HG02943 (cell line): ENCODE measurements at regions not wholly inside any gene's neighbourhood (a gene's known extent, or its start where the extent isn't known, plus 50 kb on each side); places are given as distances from the start of the nearest gene placed in this dataset.
"Not testable (repeated sequence)": the region's sequence is repeated elsewhere in the genome, so short reads cannot be mapped to it uniquely, and the experiment has no call there.

Experiments
- ATAC-seq: cut with Tn5 transposase; IDR thresholded peaks from one replicate; pipeline ENCODE4 v1.9.1; 2021; ENCODE audit warnings: mild to moderate bottlenecking, low read depth, moderate library complexity; ENCODE audit not compliant: unreplicated experiment

- no peak for ATAC-seq
Measured at GRCh38 chr18:55999641-56000040, 411.6 kb upstream of the TCF4 start.

- ATAC-seq, result no peak
Measured at GRCh38 chr18:55998801-55999385, 410.9 kb upstream of the TCF4 start.

- no peak for ATAC-seq
Measured at GRCh38 chr18:55998071-55998522, 410.1 kb upstream of the TCF4 start.

- no peak for ATAC-seq
Measured at GRCh38 chr18:55997151-55997561, 409.2 kb upstream of the TCF4 start.

GRCh38 chr18:55996717-55997116 is 408.7 kb upstream of the TCF4 start:
- ATAC-seq, result no peak

GRCh38 chr18:55990186-55990585 is 402.2 kb upstream of the TCF4 start:
- no peak for ATAC-seq

- ATAC-seq, result no peak
Measured at GRCh38 chr18:55988537-55988936, 400.5 kb upstream of the TCF4 start.

GRCh38 chr18:55983433-55983832 is 395.4 kb upstream of the TCF4 start:
- no peak for ATAC-seq

GRCh38 chr18:55982992-55983391 is 395.0 kb upstream of the TCF4 start:
- ATAC-seq, result no peak

GRCh38 chr18:55981712-55982475 is 393.9 kb upstream of the TCF4 start:
- no peak for ATAC-seq

- ATAC-seq, result no peak
Measured at GRCh38 chr18:55974521-55974920, 386.5 kb upstream of the TCF4 start.

- ATAC-seq, result no peak
Measured at GRCh38 chr18:55968550-55968949, 380.6 kb upstream of the TCF4 start.

- ATAC-seq, result no peak
Measured at GRCh38 chr18:55967019-55967418, 379.0 kb upstream of the TCF4 start.

- ATAC-seq, result no peak
Measured at GRCh38 chr18:55964171-55964570, 376.2 kb upstream of the TCF4 start.

GRCh38 chr18:55953326-55953725 is 365.3 kb upstream of the TCF4 start:
- no peak for ATAC-seq

- not testable (repeated sequence) for ATAC-seq
Measured at GRCh38 chr18:55951738-55952137, 363.7 kb upstream of the TCF4 start.

GRCh38 chr18:55950379-55951166 is 362.6 kb upstream of the TCF4 start:
- no peak for ATAC-seq

- ATAC-seq, result no peak
Measured at GRCh38 chr18:55934821-55935220, 346.8 kb upstream of the TCF4 start.

- no peak for ATAC-seq
Measured at GRCh38 chr18:55932675-55933074, 344.7 kb upstream of the TCF4 start.

GRCh38 chr18:55927831-55928230 is 339.8 kb upstream of the TCF4 start:
- ATAC-seq, result no peak

GRCh38 chr18:55925772-55926171 is 337.8 kb upstream of the TCF4 start:
- no peak for ATAC-seq
